NB4 (cell line): ENCODE measurements at regions not wholly inside any gene's neighbourhood (a gene's known extent, or its start where the extent isn't known, plus 50 kb on each side); places are given as distances from the start of the nearest gene placed in this dataset.

Experiments used
- CTCF ChIP-seq: IDR thresholded peaks from one replicate; pipeline ENCODE4 v1.5.1; 2012; ENCODE audit warnings: low read depth, low read length
- MYC ChIP-seq: IDR thresholded peaks from 2 replicates; pipeline ENCODE4 v1.6.1; 2011; ENCODE audit warnings: low read depth, low read length
- POLR2A ChIP-seq: IDR thresholded peaks from 2 replicates; pipeline ENCODE4 v1.6.1; 2011; ENCODE audit warnings: mild to moderate bottlenecking; ENCODE audit not compliant: insufficient read length; ENCODE audit errors: extremely low read depth

- no peak for TF ChIP-seq CTCF
- no peak for TF ChIP-seq POLR2A
- no peak for TF ChIP-seq MYC
Observed at GRCh38 chr15:57875347-57875746, 168.8 kb downstream of the POLR2M start.
